ENCODE measurements at regions not wholly inside any gene's neighbourhood (a gene's known extent, or its start where the extent isn't known, plus 50 kb on each side); places are given as distances from the start of the nearest gene placed in this dataset.
A peak's percentile ranks its signal among the peaks of the same experiment; 100 is the strongest.
"Not testable (repeated sequence)": the region's sequence is repeated elsewhere in the genome, so short reads cannot be mapped to it uniquely, and the experiment has no call there.

- peak; percentile 4 to 17 for DNase-seq (ENCODE audit: low read depth in 2 of 2)
Measured at GRCh38 chr12:75944097-75944904, 87.3 kb downstream of the PHLDA1 start.

GRCh38 chr12:75943730-75944096, 87.9 kb downstream of the PHLDA1 start:
- DNase-seq (ENCODE audit: low read depth in 2 of 2), result no peak

- not testable (repeated sequence) for DNase-seq (ENCODE audit: low read depth in 2 of 2)
Measured at GRCh38 chr12:75941661-75942060, 89.9 kb downstream of the PHLDA1 start.

GRCh38 chr12:75939016-75939642, 92.4 kb downstream of the PHLDA1 start:
- no peak for DNase-seq (ENCODE audit: low read depth in 2 of 2)

GRCh38 chr12:75938189-75938588, 93.4 kb downstream of the PHLDA1 start:
- DNase-seq (ENCODE audit: low read depth in 2 of 2), result no peak

- no peak for DNase-seq (ENCODE audit: low read depth in 2 of 2)
Measured at GRCh38 chr12:75937486-75937885, 94.1 kb downstream of the PHLDA1 start.

GRCh38 chr12:75936515-75937440, 94.8 kb downstream of the PHLDA1 start:
- no peak for DNase-seq (ENCODE audit: low read depth in 2 of 2)

GRCh38 chr12:75935539-75936242, 95.9 kb downstream of the PHLDA1 start:
- DNase-seq (ENCODE audit: low read depth in 2 of 2), result no peak

GRCh38 chr12:75933101-75933500, 98.5 kb downstream of the PHLDA1 start:
- no peak for DNase-seq (ENCODE audit: low read depth in 2 of 2)

GRCh38 chr12:75932241-75932640, 99.3 kb downstream of the PHLDA1 start:
- DNase-seq (ENCODE audit: low read depth in 2 of 2), result no peak

- DNase-seq (ENCODE audit: low read depth in 2 of 2), result no peak
Measured at GRCh38 chr12:75923964-75924666, 107.5 kb downstream of the PHLDA1 start.

GRCh38 chr12:75922944-75923642, 108.5 kb downstream of the PHLDA1 start:
- no peak for DNase-seq (ENCODE audit: low read depth in 2 of 2)

- no peak for DNase-seq (ENCODE audit: low read depth in 2 of 2)
Measured at GRCh38 chr12:75921622-75922289, 109.8 kb downstream of the PHLDA1 start.

GRCh38 chr12:75917715-75918114, 113.9 kb downstream of the PHLDA1 start:
- DNase-seq (ENCODE audit: low read depth in 2 of 2), result no peak

- no peak for DNase-seq (ENCODE audit: low read depth in 2 of 2)
Measured at GRCh38 chr12:75917083-75917482, 114.5 kb downstream of the PHLDA1 start.

GRCh38 chr12:75913502-75914351, 117.8 kb downstream of the PHLDA1 start:
- DNase-seq (ENCODE audit: low read depth in 2 of 2), result peak; percentile 31 to 53

- no peak for DNase-seq (ENCODE audit: low read depth in 2 of 2)
Measured at GRCh38 chr12:75909714-75910656, 121.6 kb downstream of the PHLDA1 start.

Data from stimulated activated CD4-positive, alpha-beta T cell treated with anti-CD3 and anti-CD28 coated beads, Interleukin-15, amount 100 ng/mL, for 48 hours (primary cell).